Bronchial epithelial cell (primary cell): ENCODE measurements at regions not wholly inside any gene's neighbourhood (a gene's known extent, or its start where the extent isn't known, plus 50 kb on each side); places are given as distances from the start of the nearest gene placed in this dataset.

ENCODE experiments used
- DNase-seq: peaks from one replicate; pipeline ENCODE4 v3.0.0-alpha.2; 2010; ENCODE audit warnings: low read depth
- FAIRE-seq: peaks from 2 replicates; lab custom pipeline; 2011; peaks lifted over from hg19 to GRCh38; lab: Jason Lieb, UNC
- H3K27me3 ChIP-seq: 2 replicates; pipeline ENCODE4 v1.5.1; 2011; ENCODE audit warnings: low read length; ENCODE audit not compliant: control insufficient read depth, insufficient read depth
- H3K36me3 ChIP-seq: 2 replicates; pipeline ENCODE4 v1.5.1; 2011; ENCODE audit warnings: low read length; ENCODE audit not compliant: control insufficient read depth, insufficient read depth
- H3K4me3 ChIP-seq: 2 replicates; pipeline ENCODE4 v1.5.1; 2011; ENCODE audit warnings: mild to moderate bottlenecking, low read depth, low read length, control low read depth
- CTCF ChIP-seq: IDR thresholded peaks from 2 replicates; pipeline ENCODE4 v1.5.1; 2011; ENCODE audit warnings: mild to moderate bottlenecking, moderate library complexity, low read length, control low read depth, inconsistent platforms; ENCODE audit not compliant: insufficient read depth, severe bottlenecking

DNA sequence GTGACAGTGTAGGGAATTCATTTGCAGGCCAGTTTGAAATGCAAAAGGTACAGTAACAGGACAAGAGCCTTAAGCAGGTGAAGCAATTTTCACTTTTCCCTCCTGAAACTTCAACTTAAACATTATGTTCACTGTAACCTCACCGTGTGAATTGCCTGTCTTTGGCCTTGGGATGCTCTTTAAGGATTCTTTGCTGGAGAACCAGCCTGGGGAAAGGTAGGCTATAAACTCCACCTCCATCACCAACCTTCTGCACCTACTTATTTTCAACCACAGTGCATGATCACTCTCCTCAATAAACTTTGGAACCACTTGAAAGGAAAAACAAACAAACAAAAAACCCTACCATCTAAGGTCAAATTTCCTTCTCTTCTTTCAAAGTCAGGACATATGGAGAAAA, 300.5 kb downstream of the TLE1 start:
- Histone ChIP-seq H3K27me3 (no peaks in the 10 kb centered on the region), H3K36me3 (no peaks in the 10 kb centered on the region), H3K4me3 (no peak overlapping the region)
- no peak for TF ChIP-seq CTCF
- FAIRE-seq, result no peak
- DNase-seq, result no peak

- DNase-seq, result no peak
- Histone ChIP-seq H3K27me3 (no peaks in the 10 kb centered on the region), H3K36me3 (no peaks in the 10 kb centered on the region), H3K4me3 (no peak overlapping the region)
- TF ChIP-seq CTCF, result no peak
- no peak for FAIRE-seq
Measured at GRCh38 chr9:81387360-81388106, 301.8 kb downstream of the TLE1 start.

GRCh38 chr9:81384911-81385310, 304.4 kb downstream of the TLE1 start:
- FAIRE-seq (no peak), DNase-seq (no peak)
- Histone ChIP-seq H3K27me3 (no peaks in the 10 kb centered on the region), H3K36me3 (no peaks in the 10 kb centered on the region), H3K4me3 (no peak overlapping the region)
- TF ChIP-seq CTCF, result no peak

GRCh38 chr9:81382281-81382680, 307.1 kb downstream of the TLE1 start:
- DNase-seq, result no peak
- FAIRE-seq, result no peak
- Histone ChIP-seq H3K36me3 (no peaks in the 10 kb centered on the region), H3K27me3 (no peaks in the 10 kb centered on the region), H3K4me3 (no peak overlapping the region)
- TF ChIP-seq CTCF, result no peak

GRCh38 chr9:81381694-81382093, 307.7 kb downstream of the TLE1 start:
- no peak for TF ChIP-seq CTCF
- Histone ChIP-seq H3K4me3 (no peak overlapping the region), H3K27me3 (no peaks in the 10 kb centered on the region), H3K36me3 (no peaks in the 10 kb centered on the region)
- FAIRE-seq, result no peak
- no peak for DNase-seq
